Activated B cell treated with CpG ODN at 0.5 μM for 24 hours (primary cell): ENCODE measurements at regions not wholly inside any gene's neighbourhood (a gene's known extent, or its start where the extent isn't known, plus 50 kb on each side); places are given as distances from the start of the nearest gene placed in this dataset.

Experiments used
- ATAC-seq: fragments of 200-7000 bp; cut with Tn5 transposase; one replicate; pipeline ENCODE4 v1.10.0; 2021; ENCODE audit warnings: low read depth, mild to moderate bottlenecking, moderate library complexity
- CTCF ChIA-PET: fragments of 350-600 bp; sonication (Branson Sonifier 250); formaldehyde crosslinking; loops from one replicate; lab custom pipeline; 2021; ENCODE audit warnings: antibody characterized with exemption; lab: Charles Lee
- POLR2A ChIA-PET: fragments of 350-600 bp; sonication (Branson Sonifier 250); formaldehyde crosslinking; loops from one replicate; lab custom pipeline; 2021; ENCODE audit warnings: antibody characterized with exemption; lab: Charles Lee
- DNase-seq: peaks from one replicate; pipeline ENCODE4 v3.0.0; 2022
- H3K27ac Mint-ChIP-seq: one replicate; pipeline ENCODE4 v1.8.0; 2020; ENCODE audit warnings: mixed read lengths
- H3K27me3 Mint-ChIP-seq: one replicate; pipeline ENCODE4 v1.8.0; 2021; ENCODE audit warnings: mixed read lengths
- H3K36me3 Mint-ChIP-seq: one replicate; pipeline ENCODE4 v1.8.0; 2021; ENCODE audit warnings: low read depth, mixed read lengths
- H3K4me1 Mint-ChIP-seq: one replicate; pipeline ENCODE4 v1.8.0; 2021; ENCODE audit warnings: mixed read lengths
- H3K4me3 Mint-ChIP-seq: one replicate; pipeline ENCODE4 v1.8.0; 2020; ENCODE audit warnings: mild to moderate bottlenecking, mixed read lengths
- H3K9me3 Mint-ChIP-seq: one replicate; pipeline ENCODE4 v1.8.0; 2020; ENCODE audit warnings: mixed read lengths
- intact Hi-C: fragments of 100-400 bp; cut with micrococcal nuclease; formaldehyde crosslinking; loops from one replicate; pipeline ENCODE4 v1.15.1; 2024
- TF ChIP-seq, protein P1 (sequence below): fragments of 200-600 bp; IDR thresholded peaks from one replicate; pipeline ENCODE4 v1.8.0; 2022; ENCODE audit warnings: antibody characterized with exemption, mild to moderate bottlenecking

- CTCF ChIA-PET: no interaction called here
- DNase-seq (no peak), ATAC-seq (no peak)
- POLR2A ChIA-PET: no interaction called here
- TF ChIP-seq, protein P1, sequence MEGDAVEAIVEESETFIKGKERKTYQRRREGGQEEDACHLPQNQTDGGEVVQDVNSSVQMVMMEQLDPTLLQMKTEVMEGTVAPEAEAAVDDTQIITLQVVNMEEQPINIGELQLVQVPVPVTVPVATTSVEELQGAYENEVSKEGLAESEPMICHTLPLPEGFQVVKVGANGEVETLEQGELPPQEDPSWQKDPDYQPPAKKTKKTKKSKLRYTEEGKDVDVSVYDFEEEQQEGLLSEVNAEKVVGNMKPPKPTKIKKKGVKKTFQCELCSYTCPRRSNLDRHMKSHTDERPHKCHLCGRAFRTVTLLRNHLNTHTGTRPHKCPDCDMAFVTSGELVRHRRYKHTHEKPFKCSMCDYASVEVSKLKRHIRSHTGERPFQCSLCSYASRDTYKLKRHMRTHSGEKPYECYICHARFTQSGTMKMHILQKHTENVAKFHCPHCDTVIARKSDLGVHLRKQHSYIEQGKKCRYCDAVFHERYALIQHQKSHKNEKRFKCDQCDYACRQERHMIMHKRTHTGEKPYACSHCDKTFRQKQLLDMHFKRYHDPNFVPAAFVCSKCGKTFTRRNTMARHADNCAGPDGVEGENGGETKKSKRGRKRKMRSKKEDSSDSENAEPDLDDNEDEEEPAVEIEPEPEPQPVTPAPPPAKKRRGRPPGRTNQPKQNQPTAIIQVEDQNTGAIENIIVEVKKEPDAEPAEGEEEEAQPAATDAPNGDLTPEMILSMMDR: no peak
- peaks cover 4% of the 10 kb centered on the region for H3K9me3 Mint-ChIP-seq
- H3K27ac Mint-ChIP-seq: no peak overlapping the region
- intact Hi-C loops: no loop called here
- no peak overlapping the region for H3K4me3 Mint-ChIP-seq
- H3K36me3 Mint-ChIP-seq: no peaks in the 10 kb centered on the region
- no peaks in the 10 kb centered on the region for H3K4me1 Mint-ChIP-seq
- no peaks in the 10 kb centered on the region for H3K27me3 Mint-ChIP-seq
Observed at GRCh38 chr4:16952896-16953630, 54.6 kb upstream of the LDB2 start.

- H3K4me1 Mint-ChIP-seq: no peaks in the 10 kb centered on the region
- peaks cover 4% of the 10 kb centered on the region for H3K9me3 Mint-ChIP-seq
- DNase-seq (no peak), ATAC-seq (no peak)
- TF ChIP-seq, protein P1: no peak
- no peak overlapping the region for H3K27ac Mint-ChIP-seq
- intact Hi-C loops: no loop called here
- POLR2A ChIA-PET: no interaction called here
- H3K4me3 Mint-ChIP-seq: no peak overlapping the region
- CTCF ChIA-PET: no interaction called here
- H3K27me3 Mint-ChIP-seq: no peaks in the 10 kb centered on the region
- no peaks in the 10 kb centered on the region for H3K36me3 Mint-ChIP-seq
Observed at GRCh38 chr4:16952462-16952871, 54.0 kb upstream of the LDB2 start.
